Tibial artery (tissue), 4 donors: ENCODE measurements at regions not wholly inside any gene's neighbourhood (a gene's known extent, or its start where the extent isn't known, plus 50 kb on each side); places are given as distances from the start of the nearest gene placed in this dataset.

ENCODE experiments used
- DNase-seq, 2 donors: peaks; one replicate each; pipeline ENCODE4 v3.0.0-alpha.2; 2019
- H3K27ac ChIP-seq, 2 donors: fragments of 200-600 bp; sonication (generic) in 1 of 2; 1 replicate in 1 of 2; 2 replicates in 1 of 2; pipeline ENCODE4 v1.5.1; 2018 to 2019; ENCODE audit warnings: mild to moderate bottlenecking in 1 of 2
- H3K27me3 ChIP-seq, 2 donors: fragments of 200-600 bp; sonication (generic) in 1 of 2; one replicate each; pipeline versions ENCODE4 v1.5.1 to v1.6.0; 2016 to 2019
- H3K36me3 ChIP-seq, 3 donors: fragments of 200-600 bp; sonication (generic) in 2 of 3; one replicate each; pipeline ENCODE4 v1.5.1; 2016 to 2019; ENCODE audit warnings: mild to moderate bottlenecking in 2 of 3
- H3K4me1 ChIP-seq, 4 donors: fragments of 200-600 bp; sonication (generic) in 2 of 4; 1 replicate in 3 of 4; 2 replicates in 1 of 4; pipeline ENCODE4 v1.5.1; 2016 to 2019
- H3K4me3 ChIP-seq, 2 donors: fragments of 200-600 bp; sonication (generic) in 1 of 2; 1 replicate in 1 of 2; 2 replicates in 1 of 2; pipeline ENCODE4 v1.5.1; 2018 to 2019; ENCODE audit warnings: mild to moderate bottlenecking in 2 of 2
- H3K9me3 ChIP-seq, 3 donors: fragments of 200-600 bp; sonication (generic) in 1 of 3; one replicate each; pipeline ENCODE4 v1.5.1; 2016 to 2019
- CTCF ChIP-seq, 2 experiments: fragments of 200-600 bp in 1 of 2; fragments of 450-650 bp in 1 of 2; IDR thresholded peaks; one replicate each; pipeline ENCODE4 v1.5.1; 2017 to 2019; ENCODE audit warnings: antibody characterized with exemption in 2 of 2, mild to moderate bottlenecking in 1 of 2, moderate library complexity in 1 of 2
- intact Hi-C: fragments of 100-400 bp; cut with DNase I; formaldehyde crosslinking; loops from one replicate; pipeline ENCODE4 v1.15.0; 2023; ENCODE audit warnings: low total_unique reads

GRCh38 chr10:43790147-43790546 is 141.5 kb upstream of the ZNF32 start:
- intact Hi-C loops, result no loop called here
- no peaks in the 10 kb centered on the region for H3K36me3 ChIP-seq
- H3K9me3 ChIP-seq, result no peaks in the 10 kb centered on the region
- no peak overlapping the region for H3K27ac ChIP-seq
- H3K4me1 ChIP-seq, result peaks cover 0 to 7% (median 6%) of the 10 kb centered on the region in 4 donors
- H3K4me3 ChIP-seq, result no peak overlapping the region
- TF ChIP-seq CTCF (IDR thresholded peaks at IDR 0.05), result no peak
- DNase-seq, result no peak
- no peaks in the 10 kb centered on the region for H3K27me3 ChIP-seq

- Histone ChIP-seq H3K9me3 (no peaks in the 10 kb centered on the region), H3K27ac (no peak overlapping the region), H3K36me3 (no peaks in the 10 kb centered on the region), H3K27me3 (no peaks in the 10 kb centered on the region), H3K4me3 (no peak overlapping the region), H3K4me1 (peaks cover 0 to 4% (median 0%) of the 10 kb centered on the region in 4 donors)
- no peak for TF ChIP-seq CTCF (IDR thresholded peaks at IDR 0.05)
- intact Hi-C loops, result no loop called here
- DNase-seq, result no peak
Observed at GRCh38 chr10:43785252-43785651, 136.6 kb upstream of the ZNF32 start.

GRCh38 chr10:43782814-43783213 is 134.1 kb upstream of the ZNF32 start:
- peaks cover 0 to 4% (median 0%) of the 10 kb centered on the region in 4 donors for H3K4me1 ChIP-seq
- H3K27me3 ChIP-seq, result no peaks in the 10 kb centered on the region
- no peak for DNase-seq
- H3K27ac ChIP-seq, result no peak overlapping the region
- intact Hi-C loops, result no loop called here
- H3K9me3 ChIP-seq, result no peaks in the 10 kb centered on the region
- no peak overlapping the region for H3K4me3 ChIP-seq
- no peaks in the 10 kb centered on the region for H3K36me3 ChIP-seq
- TF ChIP-seq CTCF (IDR thresholded peaks at IDR 0.05), result no peak

GRCh38 chr10:43781480-43782361 is 133.0 kb upstream of the ZNF32 start:
- H3K36me3 ChIP-seq, result no peaks in the 10 kb centered on the region
- TF ChIP-seq CTCF (IDR thresholded peaks at IDR 0.05), result no peak
- H3K27ac ChIP-seq, result no peak overlapping the region
- no peak for DNase-seq
- H3K27me3 ChIP-seq, result no peaks in the 10 kb centered on the region
- H3K4me1 ChIP-seq, result peaks cover 0 to 4% (median 0%) of the 10 kb centered on the region in 4 donors
- no peak overlapping the region for H3K4me3 ChIP-seq
- H3K9me3 ChIP-seq, result no peaks in the 10 kb centered on the region
- intact Hi-C loops, result no loop called here

- H3K36me3 ChIP-seq, result no peaks in the 10 kb centered on the region
- DNase-seq, result no peak
- no peak overlapping the region for H3K27ac ChIP-seq
- TF ChIP-seq CTCF (IDR thresholded peaks at IDR 0.05), result no peak
- no peaks in the 10 kb centered on the region for H3K9me3 ChIP-seq
- peaks cover 0 to 4% (median 0%) of the 10 kb centered on the region in 4 donors for H3K4me1 ChIP-seq
- no peak overlapping the region for H3K4me3 ChIP-seq
- no peaks in the 10 kb centered on the region for H3K27me3 ChIP-seq
- intact Hi-C loops, result no loop called here
Observed at GRCh38 chr10:43778571-43778970, 129.9 kb upstream of the ZNF32 start.
